ENCODE measurements at regions not wholly inside any gene's neighbourhood (a gene's known extent, or its start where the extent isn't known, plus 50 kb on each side); places are given as distances from the start of the nearest gene placed in this dataset.

DNA sequence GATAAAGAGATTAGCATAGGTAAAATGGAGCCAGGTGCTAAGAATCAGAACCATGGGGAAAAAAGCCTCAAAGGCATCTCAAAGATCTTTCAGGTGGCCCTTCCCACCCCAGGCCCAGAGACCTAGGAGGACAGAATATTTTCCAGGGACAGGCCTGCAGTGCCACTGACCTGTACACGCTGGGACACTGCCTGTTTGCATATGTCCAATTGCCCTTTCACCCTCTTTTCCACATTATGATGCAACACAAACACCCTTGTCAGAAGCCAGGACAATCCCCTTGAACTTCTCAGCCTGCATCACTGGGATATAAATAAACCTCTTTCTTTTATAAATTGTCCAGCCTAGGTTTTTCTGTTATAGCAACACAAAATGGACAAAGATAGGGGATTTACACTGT is 419.1 kb downstream of the TRIB2 start:
- TF ChIP-seq CREB1 (CRISPR knock-in tag; IDR thresholded peaks at IDR 0.05; ENCODE audit: low read depth) (no peak), ZNF114 (CRISPR knock-in tag; IDR thresholded peaks at IDR 0.05) (no peak), JUNB (IDR thresholded peaks at IDR 0.05; ENCODE audit: unreplicated experiment) (no peak), ZNF331 (CRISPR knock-in tag; IDR thresholded peaks at IDR 0.05; ENCODE audit: low read depth) (no peak), EZH2 (IDR thresholded peaks at IDR 0.05; ENCODE audit: low read depth, unreplicated experiment) (no peak), POLR2AphosphoS5 (IDR thresholded peaks at IDR 0.05; ENCODE audit: low read depth) (no peak), STAT1 (IDR thresholded peaks at IDR 0.05; ENCODE audit: unreplicated experiment) (no peak), NANOG (IDR thresholded peaks at IDR 0.05; ENCODE audit: borderline replicate concordance) (no peak), EZH2phosphoT487 (IDR thresholded peaks at IDR 0.05; ENCODE audit: unreplicated experiment) (no peak)
- TF ChIP-seq, protein P1, sequence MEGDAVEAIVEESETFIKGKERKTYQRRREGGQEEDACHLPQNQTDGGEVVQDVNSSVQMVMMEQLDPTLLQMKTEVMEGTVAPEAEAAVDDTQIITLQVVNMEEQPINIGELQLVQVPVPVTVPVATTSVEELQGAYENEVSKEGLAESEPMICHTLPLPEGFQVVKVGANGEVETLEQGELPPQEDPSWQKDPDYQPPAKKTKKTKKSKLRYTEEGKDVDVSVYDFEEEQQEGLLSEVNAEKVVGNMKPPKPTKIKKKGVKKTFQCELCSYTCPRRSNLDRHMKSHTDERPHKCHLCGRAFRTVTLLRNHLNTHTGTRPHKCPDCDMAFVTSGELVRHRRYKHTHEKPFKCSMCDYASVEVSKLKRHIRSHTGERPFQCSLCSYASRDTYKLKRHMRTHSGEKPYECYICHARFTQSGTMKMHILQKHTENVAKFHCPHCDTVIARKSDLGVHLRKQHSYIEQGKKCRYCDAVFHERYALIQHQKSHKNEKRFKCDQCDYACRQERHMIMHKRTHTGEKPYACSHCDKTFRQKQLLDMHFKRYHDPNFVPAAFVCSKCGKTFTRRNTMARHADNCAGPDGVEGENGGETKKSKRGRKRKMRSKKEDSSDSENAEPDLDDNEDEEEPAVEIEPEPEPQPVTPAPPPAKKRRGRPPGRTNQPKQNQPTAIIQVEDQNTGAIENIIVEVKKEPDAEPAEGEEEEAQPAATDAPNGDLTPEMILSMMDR (conservative IDR thresholded peaks at IDR 0.05; ENCODE audit: low read depth in 2 of 2) = no peak
- TF ChIP-seq, protein P2, sequence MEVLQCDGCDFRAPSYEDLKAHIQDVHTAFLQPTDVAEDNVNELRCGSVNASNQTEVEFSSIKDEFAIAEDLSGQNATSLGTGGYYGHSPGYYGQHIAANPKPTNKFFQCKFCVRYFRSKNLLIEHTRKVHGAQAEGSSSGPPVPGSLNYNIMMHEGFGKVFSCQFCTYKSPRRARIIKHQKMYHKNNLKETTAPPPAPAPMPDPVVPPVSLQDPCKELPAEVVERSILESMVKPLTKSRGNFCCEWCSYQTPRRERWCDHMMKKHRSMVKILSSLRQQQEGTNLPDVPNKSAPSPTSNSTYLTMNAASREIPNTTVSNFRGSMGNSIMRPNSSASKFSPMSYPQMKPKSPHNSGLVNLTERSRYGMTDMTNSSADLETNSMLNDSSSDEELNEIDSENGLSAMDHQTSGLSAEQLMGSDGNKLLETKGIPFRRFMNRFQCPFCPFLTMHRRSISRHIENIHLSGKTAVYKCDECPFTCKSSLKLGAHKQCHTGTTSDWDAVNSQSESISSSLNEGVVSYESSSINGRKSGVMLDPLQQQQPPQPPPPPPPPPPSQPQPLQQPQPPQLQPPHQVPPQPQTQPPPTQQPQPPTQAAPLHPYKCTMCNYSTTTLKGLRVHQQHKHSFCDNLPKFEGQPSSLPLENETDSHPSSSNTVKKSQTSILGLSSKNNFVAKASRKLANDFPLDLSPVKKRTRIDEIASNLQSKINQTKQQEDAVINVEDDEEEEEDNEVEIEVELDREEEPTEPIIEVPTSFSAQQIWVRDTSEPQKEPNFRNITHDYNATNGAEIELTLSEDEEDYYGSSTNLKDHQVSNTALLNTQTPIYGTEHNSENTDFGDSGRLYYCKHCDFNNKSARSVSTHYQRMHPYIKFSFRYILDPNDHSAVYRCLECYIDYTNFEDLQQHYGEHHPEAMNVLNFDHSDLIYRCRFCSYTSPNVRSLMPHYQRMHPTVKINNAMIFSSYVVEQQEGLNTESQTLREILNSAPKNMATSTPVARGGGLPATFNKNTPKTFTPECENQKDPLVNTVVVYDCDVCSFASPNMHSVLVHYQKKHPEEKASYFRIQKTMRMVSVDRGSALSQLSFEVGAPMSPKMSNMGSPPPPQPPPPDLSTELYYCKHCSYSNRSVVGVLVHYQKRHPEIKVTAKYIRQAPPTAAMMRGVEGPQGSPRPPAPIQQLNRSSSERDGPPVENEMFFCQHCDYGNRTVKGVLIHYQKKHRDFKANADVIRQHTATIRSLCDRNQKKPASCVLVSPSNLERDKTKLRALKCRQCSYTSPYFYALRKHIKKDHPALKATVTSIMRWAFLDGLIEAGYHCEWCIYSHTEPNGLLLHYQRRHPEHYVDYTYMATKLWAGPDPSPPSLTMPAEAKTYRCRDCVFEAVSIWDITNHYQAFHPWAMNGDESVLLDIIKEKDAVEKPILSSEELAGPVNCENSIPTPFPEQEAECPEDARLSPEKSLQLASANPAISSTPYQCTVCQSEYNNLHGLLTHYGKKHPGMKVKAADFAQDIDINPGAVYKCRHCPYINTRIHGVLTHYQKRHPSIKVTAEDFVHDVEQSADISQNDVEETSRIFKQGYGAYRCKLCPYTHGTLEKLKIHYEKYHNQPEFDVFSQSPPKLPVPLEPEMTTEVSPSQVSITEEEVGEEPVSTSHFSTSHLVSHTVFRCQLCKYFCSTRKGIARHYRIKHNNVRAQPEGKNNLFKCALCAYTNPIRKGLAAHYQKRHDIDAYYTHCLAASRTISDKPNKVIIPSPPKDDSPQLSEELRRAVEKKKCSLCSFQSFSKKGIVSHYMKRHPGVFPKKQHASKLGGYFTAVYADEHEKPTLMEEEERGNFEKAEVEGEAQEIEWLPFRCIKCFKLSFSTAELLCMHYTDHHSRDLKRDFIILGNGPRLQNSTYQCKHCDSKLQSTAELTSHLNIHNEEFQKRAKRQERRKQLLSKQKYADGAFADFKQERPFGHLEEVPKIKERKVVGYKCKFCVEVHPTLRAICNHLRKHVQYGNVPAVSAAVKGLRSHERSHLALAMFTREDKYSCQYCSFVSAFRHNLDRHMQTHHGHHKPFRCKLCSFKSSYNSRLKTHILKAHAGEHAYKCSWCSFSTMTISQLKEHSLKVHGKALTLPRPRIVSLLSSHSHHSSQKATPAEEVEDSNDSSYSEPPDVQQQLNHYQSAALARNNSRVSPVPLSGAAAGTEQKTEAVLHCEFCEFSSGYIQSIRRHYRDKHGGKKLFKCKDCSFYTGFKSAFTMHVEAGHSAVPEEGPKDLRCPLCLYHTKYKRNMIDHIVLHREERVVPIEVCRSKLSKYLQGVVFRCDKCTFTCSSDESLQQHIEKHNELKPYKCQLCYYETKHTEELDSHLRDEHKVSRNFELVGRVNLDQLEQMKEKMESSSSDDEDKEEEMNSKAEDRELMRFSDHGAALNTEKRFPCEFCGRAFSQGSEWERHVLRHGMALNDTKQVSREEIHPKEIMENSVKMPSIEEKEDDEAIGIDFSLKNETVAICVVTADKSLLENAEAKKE (CRISPR knock-in tag; IDR thresholded peaks at IDR 0.05) = no peak
- TF ChIP-seq, protein P3, sequence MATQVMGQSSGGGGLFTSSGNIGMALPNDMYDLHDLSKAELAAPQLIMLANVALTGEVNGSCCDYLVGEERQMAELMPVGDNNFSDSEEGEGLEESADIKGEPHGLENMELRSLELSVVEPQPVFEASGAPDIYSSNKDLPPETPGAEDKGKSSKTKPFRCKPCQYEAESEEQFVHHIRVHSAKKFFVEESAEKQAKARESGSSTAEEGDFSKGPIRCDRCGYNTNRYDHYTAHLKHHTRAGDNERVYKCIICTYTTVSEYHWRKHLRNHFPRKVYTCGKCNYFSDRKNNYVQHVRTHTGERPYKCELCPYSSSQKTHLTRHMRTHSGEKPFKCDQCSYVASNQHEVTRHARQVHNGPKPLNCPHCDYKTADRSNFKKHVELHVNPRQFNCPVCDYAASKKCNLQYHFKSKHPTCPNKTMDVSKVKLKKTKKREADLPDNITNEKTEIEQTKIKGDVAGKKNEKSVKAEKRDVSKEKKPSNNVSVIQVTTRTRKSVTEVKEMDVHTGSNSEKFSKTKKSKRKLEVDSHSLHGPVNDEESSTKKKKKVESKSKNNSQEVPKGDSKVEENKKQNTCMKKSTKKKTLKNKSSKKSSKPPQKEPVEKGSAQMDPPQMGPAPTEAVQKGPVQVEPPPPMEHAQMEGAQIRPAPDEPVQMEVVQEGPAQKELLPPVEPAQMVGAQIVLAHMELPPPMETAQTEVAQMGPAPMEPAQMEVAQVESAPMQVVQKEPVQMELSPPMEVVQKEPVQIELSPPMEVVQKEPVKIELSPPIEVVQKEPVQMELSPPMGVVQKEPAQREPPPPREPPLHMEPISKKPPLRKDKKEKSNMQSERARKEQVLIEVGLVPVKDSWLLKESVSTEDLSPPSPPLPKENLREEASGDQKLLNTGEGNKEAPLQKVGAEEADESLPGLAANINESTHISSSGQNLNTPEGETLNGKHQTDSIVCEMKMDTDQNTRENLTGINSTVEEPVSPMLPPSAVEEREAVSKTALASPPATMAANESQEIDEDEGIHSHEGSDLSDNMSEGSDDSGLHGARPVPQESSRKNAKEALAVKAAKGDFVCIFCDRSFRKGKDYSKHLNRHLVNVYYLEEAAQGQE (IDR thresholded peaks at IDR 0.05; ENCODE audit: unreplicated experiment) = no peak
- TF ChIP-seq, protein P4, sequence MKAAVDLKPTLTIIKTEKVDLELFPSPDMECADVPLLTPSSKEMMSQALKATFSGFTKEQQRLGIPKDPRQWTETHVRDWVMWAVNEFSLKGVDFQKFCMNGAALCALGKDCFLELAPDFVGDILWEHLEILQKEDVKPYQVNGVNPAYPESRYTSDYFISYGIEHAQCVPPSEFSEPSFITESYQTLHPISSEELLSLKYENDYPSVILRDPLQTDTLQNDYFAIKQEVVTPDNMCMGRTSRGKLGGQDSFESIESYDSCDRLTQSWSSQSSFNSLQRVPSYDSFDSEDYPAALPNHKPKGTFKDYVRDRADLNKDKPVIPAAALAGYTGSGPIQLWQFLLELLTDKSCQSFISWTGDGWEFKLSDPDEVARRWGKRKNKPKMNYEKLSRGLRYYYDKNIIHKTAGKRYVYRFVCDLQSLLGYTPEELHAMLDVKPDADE (IDR thresholded peaks at IDR 0.05) = no peak
- Histone ChIP-seq H3K4me2 (no peak overlapping the region), H3K4me1 (ENCODE audit: insufficient read depth) (no peaks in the 10 kb centered on the region), H2AFZ (no peak overlapping the region), H3K27ac (ENCODE audit: low read depth) (no peak overlapping the region), H3K27me3 (ENCODE audit: insufficient read depth) (no peaks in the 10 kb centered on the region), H3F3A (replicated peaks; ENCODE audit: low read depth) (no peaks in the 10 kb centered on the region), H3K36me3 (ENCODE audit: insufficient read depth) (no peaks in the 10 kb centered on the region), H3K79me2 (replicated peaks; ENCODE audit: insufficient read depth) (no peaks in the 10 kb centered on the region), H4K20me1 (replicated peaks; ENCODE audit: insufficient read depth) (no peaks in the 10 kb centered on the region), H3K9me2 (ENCODE audit: insufficient read depth) (peaks cover 6% of the 10 kb centered on the region; the same call in 1 of the 2 replicates), H3K4me3 (no peak overlapping the region)
- Mint-ChIP-seq H3K9me3 (peaks cover 7% of the 10 kb centered on the region), H3K27ac (no peak overlapping the region), H3K27me3 (ENCODE audit: insufficient read depth, low read depth, poor library complexity) (no peaks in the 10 kb centered on the region), H3K4me3 (no peak overlapping the region), H3K36me3 (ENCODE audit: low read depth) (no peaks in the 10 kb centered on the region), H3K4me1 (no peaks in the 10 kb centered on the region)
- ATAC-seq (no peak), DNase-seq (ENCODE audit: low spot score) (no peak)
